Progenitor cell of endocrine pancreas (in vitro differentiated cells): ENCODE measurements at regions not wholly inside any gene's neighbourhood (a gene's known extent, or its start where the extent isn't known, plus 50 kb on each side); places are given as distances from the start of the nearest gene placed in this dataset.
"Not testable (repeated sequence)": the region's sequence is repeated elsewhere in the genome, so short reads cannot be mapped to it uniquely, and the experiment has no call there.

Experiments used
- DNase-seq: peaks from one replicate; pipeline ENCODE4 v3.0.0; 2021; ENCODE audit warnings: low spot score; ENCODE audit not compliant: unreplicated experiment
- H3K27ac Mint-ChIP-seq: 2 replicates; pipeline ENCODE4 v1.8.0; 2021; ENCODE audit warnings: mild to moderate bottlenecking, moderate library complexity, mixed read lengths
- H3K27me3 Mint-ChIP-seq: 2 replicates; pipeline ENCODE4 v1.8.0; 2021; ENCODE audit warnings: mixed read lengths
- H3K36me3 Mint-ChIP-seq: 2 replicates; pipeline ENCODE4 v1.8.0; 2022; ENCODE audit warnings: mixed read lengths; ENCODE audit not compliant: insufficient read depth
- H3K4me1 Mint-ChIP-seq: 2 replicates; pipeline ENCODE4 v1.8.0; 2021; ENCODE audit warnings: low read depth, mixed read lengths
- H3K4me3 Mint-ChIP-seq: 2 replicates; pipeline ENCODE4 v1.8.0; 2021; ENCODE audit warnings: low read depth, mild to moderate bottlenecking, moderate library complexity, mixed read lengths
- H3K9me3 Mint-ChIP-seq: 2 replicates; pipeline ENCODE4 v1.8.0; 2021; ENCODE audit warnings: low read depth, mixed read lengths

- H3K9me3 Mint-ChIP-seq, result peaks cover 59% of the 10 kb centered on the region
- not testable (repeated sequence) for H3K27me3 Mint-ChIP-seq, H3K27ac Mint-ChIP-seq, DNase-seq, H3K4me1 Mint-ChIP-seq, H3K4me3 Mint-ChIP-seq, H3K36me3 Mint-ChIP-seq
Measured at GRCh38 chr21:5217933-5218332, 5303.4 kb upstream of the TPTE start.

- peaks cover 80% of the 10 kb centered on the region for H3K9me3 Mint-ChIP-seq
- DNase-seq, H3K27ac Mint-ChIP-seq, H3K4me3 Mint-ChIP-seq, H3K4me1 Mint-ChIP-seq, H3K27me3 Mint-ChIP-seq: not testable (repeated sequence)
- H3K36me3 Mint-ChIP-seq, result peaks cover 15% of the 10 kb centered on the region
Measured at GRCh38 chr21:5219988-5220387, 5301.4 kb upstream of the TPTE start.

DNA sequence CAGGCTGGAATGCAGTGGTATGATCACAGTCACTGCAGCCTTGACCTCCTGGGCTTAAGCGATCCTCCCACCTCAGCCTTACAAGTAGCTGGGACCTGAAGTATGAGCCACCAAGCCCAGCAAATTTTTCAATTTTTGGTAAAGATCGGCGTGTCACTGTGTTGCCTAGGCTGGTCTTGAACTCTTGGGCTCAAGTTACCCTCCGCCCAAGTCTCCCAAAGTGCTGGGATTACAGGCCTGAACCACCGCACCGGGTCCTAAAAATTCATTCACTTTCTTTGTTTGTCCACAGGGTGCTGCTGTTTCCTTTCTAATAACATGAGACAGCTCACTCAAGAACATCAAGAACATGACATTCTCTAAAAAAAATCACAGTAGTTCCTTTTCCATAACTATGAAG, 5300.9 kb upstream of the TPTE start:
- not testable (repeated sequence) for H3K4me3 Mint-ChIP-seq, H3K27me3 Mint-ChIP-seq, DNase-seq, H3K4me1 Mint-ChIP-seq, H3K27ac Mint-ChIP-seq
- Mint-ChIP-seq H3K36me3 (peaks cover 17% of the 10 kb centered on the region), H3K9me3 (peaks cover 84% of the 10 kb centered on the region)

- H3K4me1 Mint-ChIP-seq, DNase-seq, H3K27ac Mint-ChIP-seq, H3K27me3 Mint-ChIP-seq, H3K4me3 Mint-ChIP-seq: not testable (repeated sequence)
- peaks cover 91% of the 10 kb centered on the region for H3K9me3 Mint-ChIP-seq
- peaks cover 17% of the 10 kb centered on the region for H3K36me3 Mint-ChIP-seq
Measured at GRCh38 chr21:5221458-5222050, 5299.8 kb upstream of the TPTE start.

DNA sequence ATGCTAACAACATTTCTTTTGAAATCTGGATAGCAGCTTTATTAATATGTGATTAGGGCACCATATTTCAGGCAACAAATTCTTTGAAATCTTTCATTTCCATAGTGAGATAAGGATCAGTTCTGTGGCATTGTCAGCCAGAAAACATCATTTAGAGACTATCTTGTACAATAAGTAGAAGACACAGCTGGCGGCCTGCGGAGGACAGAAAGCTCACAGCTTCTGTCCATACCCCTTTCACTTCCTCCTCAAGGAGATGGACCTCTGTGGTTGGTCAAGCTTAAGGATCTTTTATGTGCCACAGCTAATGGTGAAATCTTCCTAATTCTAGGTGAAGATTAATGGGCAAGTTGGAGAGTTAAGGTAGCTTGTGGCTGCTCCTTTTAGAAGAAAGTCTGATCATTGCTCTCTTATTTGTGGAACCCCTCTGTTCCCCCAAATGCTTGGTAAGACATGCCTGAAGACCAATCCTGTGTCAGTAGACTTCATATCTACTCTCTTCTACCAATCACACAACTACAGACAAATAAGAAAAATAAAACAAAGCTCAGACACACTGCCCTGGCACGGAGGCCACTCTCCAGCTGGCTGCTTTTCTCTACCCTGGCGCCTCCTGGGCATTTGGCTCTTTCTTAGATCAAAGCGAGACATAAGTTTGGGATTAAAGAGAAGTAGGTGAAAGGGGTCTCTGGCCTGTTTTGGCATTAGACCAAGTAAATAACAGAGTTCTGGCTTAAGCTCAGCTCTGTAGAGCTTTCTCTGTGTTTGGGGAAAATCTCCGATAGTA, 5298.2 kb upstream of the TPTE start:
- not testable (repeated sequence) for DNase-seq, H3K4me1 Mint-ChIP-seq, H3K27me3 Mint-ChIP-seq, H3K4me3 Mint-ChIP-seq, H3K27ac Mint-ChIP-seq
- Mint-ChIP-seq H3K36me3 (peaks cover 17% of the 10 kb centered on the region), H3K9me3 (peaks cover 91% of the 10 kb centered on the region)

DNA sequence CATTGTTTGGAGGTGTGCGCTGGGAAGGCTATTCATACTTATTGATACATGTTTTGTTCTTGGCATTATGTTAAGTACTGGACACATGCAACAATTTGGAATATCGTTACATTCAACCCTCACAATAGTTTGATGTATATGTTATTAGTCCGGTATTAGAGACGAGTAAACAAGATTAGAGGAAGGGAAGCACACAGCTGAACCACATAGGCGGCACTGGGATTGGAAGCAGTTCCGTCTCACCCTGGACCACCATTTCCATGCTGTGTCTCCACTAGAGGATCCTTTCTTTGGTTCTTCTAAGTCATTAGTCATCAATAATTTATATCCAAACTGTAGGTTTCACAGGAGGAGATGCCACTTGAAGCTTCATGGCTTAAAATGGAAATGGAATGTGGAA, 5297.2 kb upstream of the TPTE start:
- Mint-ChIP-seq H3K9me3 (peaks cover 91% of the 10 kb centered on the region), H3K36me3 (peaks cover 18% of the 10 kb centered on the region)
- not testable (repeated sequence) for DNase-seq, H3K27me3 Mint-ChIP-seq, H3K4me3 Mint-ChIP-seq, H3K27ac Mint-ChIP-seq, H3K4me1 Mint-ChIP-seq

DNA sequence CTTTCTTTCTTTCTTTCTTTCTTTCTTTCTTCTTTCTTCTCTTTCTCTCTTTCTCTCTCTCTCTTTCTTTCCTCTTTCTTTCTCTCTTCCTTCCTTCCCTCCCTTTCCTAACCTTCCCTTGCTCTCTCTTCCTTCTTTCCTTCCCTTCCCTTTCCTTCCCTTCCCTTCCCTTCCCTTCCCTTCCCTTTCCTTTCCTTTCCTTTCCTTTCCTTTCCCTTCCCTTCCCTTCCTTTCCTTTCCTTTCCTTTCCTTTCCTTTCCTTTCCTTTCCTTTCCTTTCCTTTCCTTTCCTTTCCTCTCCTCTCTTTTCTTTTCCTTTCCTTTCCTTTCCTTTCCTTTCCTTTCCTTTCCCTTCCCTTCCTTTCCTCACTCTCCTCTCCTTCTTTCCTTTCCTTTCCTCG, 5294.1 kb upstream of the TPTE start:
- not testable (repeated sequence) for H3K4me1 Mint-ChIP-seq, H3K4me3 Mint-ChIP-seq, H3K27ac Mint-ChIP-seq, DNase-seq, H3K27me3 Mint-ChIP-seq
- H3K36me3 Mint-ChIP-seq, result peaks cover 17% of the 10 kb centered on the region
- peaks cover 85% of the 10 kb centered on the region for H3K9me3 Mint-ChIP-seq

GRCh38 chr21:5230561-5230960, 5290.8 kb upstream of the TPTE start:
- Mint-ChIP-seq H3K9me3 (peaks cover 82% of the 10 kb centered on the region), H3K36me3 (peaks cover 13% of the 10 kb centered on the region)
- not testable (repeated sequence) for H3K27me3 Mint-ChIP-seq, DNase-seq, H3K4me1 Mint-ChIP-seq, H3K27ac Mint-ChIP-seq, H3K4me3 Mint-ChIP-seq

GRCh38 chr21:5231261-5231660, 5290.1 kb upstream of the TPTE start:
- not testable (repeated sequence) for H3K4me1 Mint-ChIP-seq, H3K27me3 Mint-ChIP-seq, H3K4me3 Mint-ChIP-seq, H3K27ac Mint-ChIP-seq, DNase-seq
- Mint-ChIP-seq H3K9me3 (peaks cover 81% of the 10 kb centered on the region), H3K36me3 (peaks cover 15% of the 10 kb centered on the region)

DNA sequence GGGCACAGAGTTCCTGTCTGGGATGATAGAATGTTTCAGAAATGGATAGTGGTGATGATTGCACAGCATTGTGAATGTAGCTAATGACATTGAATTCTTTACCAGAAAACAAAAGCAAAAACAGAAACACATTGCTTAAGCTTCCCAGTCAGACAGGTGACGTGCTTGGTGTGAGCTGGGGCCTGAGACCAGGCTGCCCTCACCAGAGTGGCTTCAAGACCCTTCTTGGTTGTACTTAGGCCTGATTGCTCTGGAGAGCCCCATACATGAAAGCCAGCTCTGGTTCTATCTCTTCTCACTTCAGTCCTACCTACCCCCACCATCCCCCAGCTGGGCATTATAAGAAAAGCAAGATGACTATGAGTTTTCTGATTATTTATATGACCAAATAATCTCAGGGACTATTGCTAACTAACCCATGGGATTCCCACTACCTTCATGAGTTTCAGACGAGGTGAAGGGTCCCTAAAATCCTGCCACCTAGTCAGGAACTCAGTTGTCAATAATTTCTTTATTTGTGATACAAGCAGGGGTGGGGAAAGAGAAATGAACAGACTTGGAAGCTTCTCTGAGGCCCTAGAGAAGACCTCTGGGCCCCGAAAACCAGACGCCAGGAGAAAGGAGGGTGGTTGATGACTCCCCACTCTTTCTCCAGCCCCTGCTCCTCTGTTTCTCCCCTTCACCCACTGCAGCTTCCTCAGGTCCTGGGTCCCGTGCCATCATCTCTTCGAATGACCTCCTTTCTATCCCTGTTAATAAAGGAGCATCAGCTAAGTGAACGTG, 5289.0 kb upstream of the TPTE start:
- H3K9me3 Mint-ChIP-seq, result peaks cover 79% of the 10 kb centered on the region

DNA sequence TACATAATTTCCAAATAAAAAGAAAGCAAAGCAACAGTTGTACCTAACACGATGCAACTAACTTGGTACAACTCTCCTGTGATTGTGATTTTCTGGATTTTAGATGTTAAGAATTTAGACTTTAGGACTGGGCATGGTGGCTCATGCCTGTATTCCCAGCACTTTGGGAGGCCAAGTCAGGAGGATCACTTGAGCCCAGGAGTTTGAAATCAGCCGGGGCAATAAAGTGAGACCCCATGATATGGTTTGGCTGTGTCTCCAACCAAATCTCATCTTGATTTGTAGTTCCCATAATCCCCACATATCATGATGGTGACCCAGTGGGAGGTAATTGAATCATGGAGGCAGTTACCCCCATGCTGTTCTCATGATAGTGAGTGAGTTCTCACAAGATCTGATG, 5285.6 kb upstream of the TPTE start:
- peaks cover 75% of the 10 kb centered on the region for H3K9me3 Mint-ChIP-seq
- H3K36me3 Mint-ChIP-seq, result peaks cover 14% of the 10 kb centered on the region
- not testable (repeated sequence) for DNase-seq, H3K4me3 Mint-ChIP-seq, H3K27ac Mint-ChIP-seq, H3K27me3 Mint-ChIP-seq, H3K4me1 Mint-ChIP-seq

More for the DNA sequence above, 5289.0 kb upstream of the TPTE start:
- not testable (repeated sequence) for H3K4me3 Mint-ChIP-seq, H3K4me1 Mint-ChIP-seq, DNase-seq, H3K27me3 Mint-ChIP-seq, H3K27ac Mint-ChIP-seq
- peaks cover 17% of the 10 kb centered on the region for H3K36me3 Mint-ChIP-seq

- H3K27ac Mint-ChIP-seq, H3K27me3 Mint-ChIP-seq, DNase-seq, H3K4me3 Mint-ChIP-seq, H3K4me1 Mint-ChIP-seq: not testable (repeated sequence)
- peaks cover 14% of the 10 kb centered on the region for H3K36me3 Mint-ChIP-seq
- H3K9me3 Mint-ChIP-seq, result peaks cover 79% of the 10 kb centered on the region
Measured at GRCh38 chr21:5236846-5237675, 5284.3 kb upstream of the TPTE start.
